Prostate gland (tissue), 2 donors: ENCODE measurements at regions not wholly inside any gene's neighbourhood (a gene's known extent, or its start where the extent isn't known, plus 50 kb on each side); places are given as distances from the start of the nearest gene placed in this dataset.

Experiments
- DNase-seq: peaks from one replicate; pipeline ENCODE4 v3.0.0-alpha.2; 2019; ENCODE audit warnings: low spot score
- H3K27ac ChIP-seq, 2 donors: fragments of 200-600 bp; sonication (generic); 2 replicates each; pipeline ENCODE4 v1.5.1; 2017 to 2019
- H3K27me3 ChIP-seq: fragments of 200-600 bp; sonication (generic); replicated peaks from 2 replicates; pipeline ENCODE4 v1.5.1; 2019; ENCODE audit not compliant: insufficient read depth
- H3K36me3 ChIP-seq, 2 donors: fragments of 200-600 bp; sonication (generic); 1 replicate in 1 of 2; 2 replicates in 1 of 2; pipeline versions ENCODE4 v1.5.1 to v1.8.1; 2017 to 2019
- H3K4me1 ChIP-seq: fragments of 200-600 bp; sonication (generic); replicated peaks from 2 replicates; pipeline ENCODE4 v1.5.1; 2019
- H3K4me3 ChIP-seq, 2 donors: fragments of 200-600 bp; sonication (generic); 2 replicates each; pipeline ENCODE4 v1.5.1; 2017 to 2019
- H3K9me3 ChIP-seq: fragments of 200-600 bp; sonication (generic); 2 replicates; pipeline ENCODE4 v1.5.1; 2017
- POLR2A ChIP-seq: fragments of 450-650 bp; IDR thresholded peaks from one replicate; pipeline ENCODE4 v1.6.1; 2016; ENCODE audit warnings: antibody characterized with exemption, mild to moderate bottlenecking
- POLR2AphosphoS5 ChIP-seq: sonication (generic); formaldehyde crosslinking; IDR thresholded peaks from one replicate; pipeline ENCODE4 v1.6.1; 2017; ENCODE audit warnings: antibody characterized with exemption
- WGBS: methylation state at CpG from one replicate; pipeline ENCODE4 v1.1.5; 2018; 5-methylcytosine and 5-hydroxymethylcytosine counted together
- intact Hi-C: fragments of 100-400 bp; cut with DNase I; formaldehyde crosslinking; loops from one replicate; pipeline ENCODE4 v1.14.2; 2022
- TF ChIP-seq, protein P1 (sequence below), 4 experiments: fragments of 200-600 bp in 2 of 4; fragments of 450-650 bp in 2 of 4; sonication (generic) in 2 of 4; IDR thresholded peaks; 1 replicate in 3 of 4; 2 replicates in 1 of 4; pipeline ENCODE4 v1.5.1; 2016 to 2019; ENCODE audit warnings: antibody characterized with exemption in 4 of 4, mild to moderate bottlenecking in 2 of 4, moderate library complexity in 2 of 4

GRCh38 chr12:30578426-30578825, 117.2 kb downstream of the IPO8 start:
- H3K4me3 ChIP-seq = no peak overlapping the region
- H3K4me1 ChIP-seq = no peaks in the 10 kb centered on the region
- no peaks in the 10 kb centered on the region for H3K27me3 ChIP-seq
- no peak for DNase-seq
- intact Hi-C loops = no loop called here
- H3K36me3 ChIP-seq = no peaks in the 10 kb centered on the region
- H3K27ac ChIP-seq = no peak overlapping the region
- WGBS = 77% methylated on average over 5 of the region's 5 CpGs
- no peak for TF ChIP-seq POLR2AphosphoS5
- TF ChIP-seq POLR2A = no peak
- TF ChIP-seq, protein P1, sequence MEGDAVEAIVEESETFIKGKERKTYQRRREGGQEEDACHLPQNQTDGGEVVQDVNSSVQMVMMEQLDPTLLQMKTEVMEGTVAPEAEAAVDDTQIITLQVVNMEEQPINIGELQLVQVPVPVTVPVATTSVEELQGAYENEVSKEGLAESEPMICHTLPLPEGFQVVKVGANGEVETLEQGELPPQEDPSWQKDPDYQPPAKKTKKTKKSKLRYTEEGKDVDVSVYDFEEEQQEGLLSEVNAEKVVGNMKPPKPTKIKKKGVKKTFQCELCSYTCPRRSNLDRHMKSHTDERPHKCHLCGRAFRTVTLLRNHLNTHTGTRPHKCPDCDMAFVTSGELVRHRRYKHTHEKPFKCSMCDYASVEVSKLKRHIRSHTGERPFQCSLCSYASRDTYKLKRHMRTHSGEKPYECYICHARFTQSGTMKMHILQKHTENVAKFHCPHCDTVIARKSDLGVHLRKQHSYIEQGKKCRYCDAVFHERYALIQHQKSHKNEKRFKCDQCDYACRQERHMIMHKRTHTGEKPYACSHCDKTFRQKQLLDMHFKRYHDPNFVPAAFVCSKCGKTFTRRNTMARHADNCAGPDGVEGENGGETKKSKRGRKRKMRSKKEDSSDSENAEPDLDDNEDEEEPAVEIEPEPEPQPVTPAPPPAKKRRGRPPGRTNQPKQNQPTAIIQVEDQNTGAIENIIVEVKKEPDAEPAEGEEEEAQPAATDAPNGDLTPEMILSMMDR (IDR thresholded peaks at IDR 0.05) = no peak
- no peaks in the 10 kb centered on the region for H3K9me3 ChIP-seq

GRCh38 chr12:30573145-30573544, 122.5 kb downstream of the IPO8 start:
- no peaks in the 10 kb centered on the region for H3K9me3 ChIP-seq
- H3K27me3 ChIP-seq = no peaks in the 10 kb centered on the region
- no peak for TF ChIP-seq POLR2AphosphoS5
- intact Hi-C loops = no loop called here
- no peaks in the 10 kb centered on the region for H3K4me1 ChIP-seq
- no peak overlapping the region for H3K27ac ChIP-seq
- H3K36me3 ChIP-seq = no peaks in the 10 kb centered on the region
- no peak overlapping the region for H3K4me3 ChIP-seq
- DNase-seq = no peak
- WGBS = 88% methylated on average over 1 of the region's 1 CpG

DNA sequence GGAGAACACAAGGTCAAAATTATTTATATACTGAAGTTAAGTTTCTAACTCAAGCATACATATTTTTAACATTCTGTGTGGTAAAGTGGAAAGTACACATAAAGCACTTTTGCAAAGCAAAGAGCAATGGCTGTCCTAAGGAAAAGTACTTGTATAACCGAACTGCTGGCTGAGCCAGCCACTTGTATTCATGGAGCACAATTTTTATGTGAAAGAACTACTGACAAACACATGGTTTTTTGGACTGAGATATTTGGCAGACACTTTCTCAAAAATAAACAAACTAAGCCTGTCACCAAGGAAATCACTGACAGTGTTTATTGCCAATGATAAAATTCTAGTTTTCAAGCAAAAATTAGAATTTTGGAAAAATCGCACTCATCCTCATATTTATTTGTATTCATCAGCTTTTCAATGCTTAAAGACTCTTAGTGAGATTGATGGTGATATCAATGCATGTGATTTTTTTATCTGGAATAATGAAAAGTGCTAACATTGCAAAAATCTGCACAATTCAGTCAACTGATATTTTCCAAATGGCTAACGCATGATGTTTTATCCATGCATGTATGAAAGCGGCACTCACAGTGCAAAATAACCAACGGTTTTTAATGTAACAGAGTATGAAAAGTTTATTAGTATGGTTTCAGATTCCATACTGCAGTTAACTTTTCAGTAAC, 125.3 kb downstream of the IPO8 start:
- DNase-seq = no peak
- H3K27ac ChIP-seq = no peak overlapping the region
- H3K36me3 ChIP-seq = no peaks in the 10 kb centered on the region
- no peaks in the 10 kb centered on the region for H3K27me3 ChIP-seq
- H3K4me1 ChIP-seq = no peaks in the 10 kb centered on the region
- H3K4me3 ChIP-seq = no peak overlapping the region
- WGBS = 57% methylated on average over 5 of the region's 5 CpGs
- TF ChIP-seq POLR2A = no peak
- TF ChIP-seq, protein P1 (IDR thresholded peaks at IDR 0.05) = no peak
- TF ChIP-seq POLR2AphosphoS5 = no peak
- no peaks in the 10 kb centered on the region for H3K9me3 ChIP-seq
- intact Hi-C loops = no loop called here

DNA sequence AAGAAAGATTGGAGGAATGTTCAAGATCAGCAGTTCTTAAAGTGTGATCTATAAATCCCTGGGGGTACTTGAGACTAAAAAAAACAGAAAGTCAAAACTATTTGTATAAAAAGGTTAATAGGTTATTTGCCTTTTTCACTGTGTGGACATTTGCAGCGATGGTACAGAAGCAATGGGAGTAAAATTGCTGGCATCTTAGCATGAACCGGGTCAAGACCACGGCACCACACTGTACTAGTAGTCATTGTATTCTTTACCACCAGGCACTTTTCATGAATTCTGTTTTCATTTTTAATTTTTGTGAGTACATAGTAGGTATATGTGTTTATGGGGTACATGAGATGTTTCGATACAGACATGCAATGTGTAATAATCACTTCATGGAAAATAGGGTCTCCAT, 126.2 kb downstream of the IPO8 start:
- TF ChIP-seq, protein P1 (IDR thresholded peaks at IDR 0.05) = no peak
- Histone ChIP-seq H3K4me1 (no peaks in the 10 kb centered on the region), H3K36me3 (no peaks in the 10 kb centered on the region), H3K4me3 (no peak overlapping the region), H3K27me3 (no peaks in the 10 kb centered on the region), H3K27ac (no peak overlapping the region), H3K9me3 (no peaks in the 10 kb centered on the region)
- no peak for DNase-seq
- intact Hi-C loops = no loop called here
- 79% methylated on average over 4 of the region's 4 CpGs for WGBS

- Histone ChIP-seq H3K4me3 (no peak overlapping the region), H3K9me3 (no peaks in the 10 kb centered on the region), H3K4me1 (no peaks in the 10 kb centered on the region), H3K36me3 (no peaks in the 10 kb centered on the region), H3K27me3 (no peaks in the 10 kb centered on the region), H3K27ac (no peak overlapping the region)
- TF ChIP-seq, protein P1 (IDR thresholded peaks at IDR 0.05) = no peak
- no peak for TF ChIP-seq POLR2AphosphoS5
- no peak for TF ChIP-seq POLR2A
- intact Hi-C loops = no loop called here
- no peak for DNase-seq
Observed at GRCh38 chr12:30568453-30568852, 127.2 kb downstream of the IPO8 start.
